H1 (cell line): ENCODE measurements at regions not wholly inside any gene's neighbourhood (a gene's known extent, or its start where the extent isn't known, plus 50 kb on each side); places are given as distances from the start of the nearest gene placed in this dataset.

ENCODE experiments used
- CTCF ChIA-PET: fragments of 300-600 bp; sonication (Branson Sonifier 250); formaldehyde crosslinking; loops from one replicate; lab custom pipeline; 2021; ENCODE audit not compliant: partially characterized antibody; lab: Charles Lee
- POLR2A ChIA-PET: fragments of 300-600 bp; sonication (Branson Sonifier 250); formaldehyde crosslinking; loops from one replicate; lab custom pipeline; 2021; ENCODE audit warnings: inconsistent platforms; ENCODE audit not compliant: partially characterized antibody; lab: Charles Lee
- DNase-seq, 2 experiments: peaks; one replicate each; pipeline versions ENCODE4 v3.0.0 to v3.0.0-alpha.2; 2010 to 2022; ENCODE audit warnings: low spot score in 2 of 2, low read depth in 1 of 2, mixed read lengths in 1 of 2
- FAIRE-seq: peaks from 2 replicates; lab custom pipeline; 2011; peaks lifted over from hg19 to GRCh38; lab: Jason Lieb, UNC
- H2AFZ ChIP-seq: 2 replicates; pipeline ENCODE4 v1.8.1; 2012; ENCODE audit warnings: low read length, inconsistent platforms
- H2AK5ac ChIP-seq: 2 replicates; pipeline ENCODE4 v1.6.1; 2013; ENCODE audit warnings: low read depth, low read length
- H2BK120ac ChIP-seq: replicated peaks from 2 replicates; pipeline ENCODE3; 2013; ENCODE audit warnings: low read depth, low read length, inconsistent platforms
- H2BK12ac ChIP-seq: 2 replicates; pipeline ENCODE4 v1.6.1; 2013; ENCODE audit warnings: low read depth, low read length
- H2BK15ac ChIP-seq: 2 replicates; pipeline ENCODE4 v1.6.1; 2013; ENCODE audit warnings: low read length
- H2BK20ac ChIP-seq: 2 replicates; pipeline ENCODE4 v1.6.1; 2013; ENCODE audit warnings: low read length
- H2BK5ac ChIP-seq: 2 replicates; pipeline ENCODE4 v1.6.1; 2013; ENCODE audit warnings: low read depth, low read length
- H3K14ac ChIP-seq: 2 replicates; pipeline ENCODE4 v1.6.1; 2013; ENCODE audit warnings: inconsistent platforms; ENCODE audit not compliant: insufficient read length
- H3K18ac ChIP-seq: 2 replicates; pipeline ENCODE4 v1.6.1; 2013; ENCODE audit warnings: low read length; ENCODE audit errors: extremely low read depth
- H3K23ac ChIP-seq: 2 replicates; pipeline ENCODE4 v1.6.1; 2013; ENCODE audit warnings: inconsistent platforms; ENCODE audit not compliant: insufficient read length
- H3K23me2 ChIP-seq: 2 replicates; pipeline ENCODE4 v1.6.1; 2013; ENCODE audit warnings: low read depth, low read length
- H3K27ac ChIP-seq: 2 replicates; pipeline ENCODE4 v1.6.1; 2011; ENCODE audit warnings: low read depth, low read length, inconsistent platforms
- H3K27me3 ChIP-seq, 4 experiments: replicated peaks in 1 of 4; 1 replicate in 1 of 4; 2 replicates in 3 of 4; pipeline versions ENCODE4 v1.6.1 to v1.8.1; 2011 to 2013; ENCODE audit warnings: low read length in 3 of 4, mild to moderate bottlenecking in 3 of 4, inconsistent platforms in 2 of 4, mixed read lengths in 2 of 4, moderate library complexity in 1 of 4; ENCODE audit not compliant: control insufficient read depth in 3 of 4, insufficient read depth in 3 of 4; ENCODE audit errors: extremely low read depth in 1 of 4
- H3K36me3 ChIP-seq, 4 experiments: 2 replicates each; pipeline versions ENCODE4 v1.6.1 to v1.8.1; 2011 to 2013; ENCODE audit warnings: mild to moderate bottlenecking in 4 of 4, low read length in 3 of 4, moderate library complexity in 2 of 4, control low read depth in 1 of 4, inconsistent platforms in 1 of 4; ENCODE audit not compliant: insufficient read depth in 4 of 4, control insufficient read depth in 2 of 4
- H3K4ac ChIP-seq: replicated peaks from 2 replicates; pipeline ENCODE3; 2013; ENCODE audit warnings: low read length, low read depth, mixed read lengths, inconsistent platforms; ENCODE audit not compliant: insufficient read length
- H3K4me1 ChIP-seq, 4 experiments: replicated peaks in 1 of 4; 1 replicate in 1 of 4; 2 replicates in 3 of 4; pipeline versions ENCODE4 v1.6.1 to v1.8.1; 2011 to 2013; ENCODE audit warnings: low read length in 3 of 4, inconsistent platforms in 2 of 4, mixed read lengths in 1 of 4; ENCODE audit not compliant: insufficient read depth in 4 of 4, control insufficient read depth in 3 of 4
- H3K4me2 ChIP-seq, 2 experiments: 2 replicates each; pipeline versions ENCODE4 v1.6.1 to v1.8.1; 2011 to 2013; ENCODE audit warnings: low read depth in 2 of 2, low read length in 2 of 2, control low read depth in 1 of 2, inconsistent platforms in 1 of 2, mild to moderate bottlenecking in 1 of 2; ENCODE audit not compliant: insufficient read depth in 1 of 2
- H3K4me3 ChIP-seq, 4 experiments: fragments of 200-600, 300-600 bp in 1 of 4; sonication (generic), shearing (Covaris generic), sonication (Bioruptor Twin) in 1 of 4; 2 replicates each; pipeline versions ENCODE4 v1.5.1 to v1.8.1; 2011 to 2016; ENCODE audit warnings: low read length in 4 of 4, low read depth in 3 of 4, control low read depth in 2 of 4, inconsistent platforms in 2 of 4, mild to moderate bottlenecking in 2 of 4, mixed read lengths in 1 of 4, moderate library complexity in 1 of 4; ENCODE audit not compliant: insufficient read depth in 2 of 4; ENCODE audit errors: extremely low read depth in 1 of 4
- H3K56ac ChIP-seq: replicated peaks from 2 replicates; pipeline ENCODE3; 2013; ENCODE audit warnings: low read depth, mild to moderate bottlenecking, mixed read lengths, low read length, inconsistent platforms; ENCODE audit not compliant: insufficient read length
- H3K79me1 ChIP-seq: 2 replicates; pipeline ENCODE4 v1.6.1; 2013; ENCODE audit warnings: low read depth, low read length, control low read depth
- H3K79me2 ChIP-seq, 2 experiments: 2 replicates each; pipeline versions ENCODE4 v1.6.1 to v1.8.1; 2012 to 2013; ENCODE audit warnings: low read length in 2 of 2, mild to moderate bottlenecking in 2 of 2, inconsistent platforms in 1 of 2; ENCODE audit not compliant: insufficient read depth in 2 of 2, control insufficient read depth in 1 of 2
- H3K9ac ChIP-seq, 4 experiments: replicated peaks in 1 of 4; 1 replicate in 1 of 4; 2 replicates in 3 of 4; pipeline versions ENCODE4 v1.6.1 to v1.8.1; 2011 to 2013; ENCODE audit warnings: low read depth in 3 of 4, low read length in 3 of 4, control low read depth in 2 of 4, mild to moderate bottlenecking in 2 of 4, moderate library complexity in 2 of 4, inconsistent platforms in 1 of 4; ENCODE audit errors: extremely low read depth in 1 of 4
- H3K9me3 ChIP-seq, 2 experiments: 2 replicates each; pipeline versions ENCODE4 v1.6.1 to v1.8.1; 2012 to 2013; ENCODE audit warnings: mild to moderate bottlenecking in 2 of 2, moderate library complexity in 2 of 2, control low read depth in 1 of 2, inconsistent platforms in 1 of 2, low read depth in 1 of 2, low read length in 1 of 2, mixed read lengths in 1 of 2; ENCODE audit not compliant: insufficient read depth in 2 of 2
- H4K20me1 ChIP-seq, 2 experiments: replicated peaks in 1 of 2; 2 replicates each; pipeline versions ENCODE3 to v1.8.1; 2011 to 2013; ENCODE audit warnings: inconsistent platforms in 2 of 2, low read length in 2 of 2, mild to moderate bottlenecking in 1 of 2; ENCODE audit not compliant: insufficient read depth in 2 of 2, control insufficient read depth in 1 of 2
- H4K5ac ChIP-seq: 2 replicates; pipeline ENCODE4 v1.6.1; 2013; ENCODE audit warnings: low read length, low read depth, mixed read lengths, inconsistent platforms; ENCODE audit not compliant: insufficient read length
- H4K8ac ChIP-seq: 2 replicates; pipeline ENCODE4 v1.8.0; 2013; ENCODE audit warnings: mild to moderate bottlenecking, moderate library complexity, low read length, inconsistent platforms; ENCODE audit not compliant: insufficient read depth; ENCODE audit errors: extremely low read depth
- H4K91ac ChIP-seq: replicated peaks from 2 replicates; pipeline ENCODE3; 2013; ENCODE audit warnings: low read length, mixed read lengths, inconsistent platforms; ENCODE audit not compliant: insufficient read length
- EZH2 ChIP-seq: fragments of 200-600 bp; sonication (generic); IDR thresholded peaks from 2 replicates; pipeline ENCODE4 v1.7.1; 2012; ENCODE audit warnings: low read depth, mild to moderate bottlenecking, moderate library complexity, low read length, inconsistent platforms; ENCODE audit not compliant: severe bottlenecking
- POLR2AphosphoS5 ChIP-seq: IDR thresholded peaks from 2 replicates; pipeline ENCODE4 v1.6.1; 2011; ENCODE audit warnings: low read depth, low read length
- SIRT6 ChIP-seq: IDR thresholded peaks from one replicate; pipeline ENCODE4 v1.7.1; 2012; ENCODE audit warnings: low read length, inconsistent platforms
- TAF7 ChIP-seq: optimal IDR thresholded peaks from 2 replicates; pipeline ENCODE3; 2011; ENCODE audit warnings: low read depth, mild to moderate bottlenecking, inconsistent platforms, low read length, moderate library complexity, borderline replicate concordance
- YY1 ChIP-seq: IDR thresholded peaks from 2 replicates; pipeline ENCODE4 v1.6.1; 2011; ENCODE audit warnings: low read depth, mild to moderate bottlenecking, low read length
- WGBS, 2 experiments: shearing (Covaris generic) in 1 of 2; methylation state at CpG; one replicate each; pipeline versions ENCODE4 v1.1.6 to v1.1.7; 2013 to 2015; ENCODE audit warnings: low lambda C conversion rate in 2 of 2, mixed read lengths in 2 of 2, inconsistent platforms in 1 of 2, low coverage in 1 of 2, missing lambda C conversion rate in 1 of 2; ENCODE audit not compliant: insufficient replicate concordance in 2 of 2, insufficient coverage in 1 of 2, insufficient read length in 1 of 2; ENCODE audit errors: extremely low coverage in 1 of 2, missing lambda C conversion rate in 1 of 2; 5-methylcytosine and 5-hydroxymethylcytosine counted together

DNA sequence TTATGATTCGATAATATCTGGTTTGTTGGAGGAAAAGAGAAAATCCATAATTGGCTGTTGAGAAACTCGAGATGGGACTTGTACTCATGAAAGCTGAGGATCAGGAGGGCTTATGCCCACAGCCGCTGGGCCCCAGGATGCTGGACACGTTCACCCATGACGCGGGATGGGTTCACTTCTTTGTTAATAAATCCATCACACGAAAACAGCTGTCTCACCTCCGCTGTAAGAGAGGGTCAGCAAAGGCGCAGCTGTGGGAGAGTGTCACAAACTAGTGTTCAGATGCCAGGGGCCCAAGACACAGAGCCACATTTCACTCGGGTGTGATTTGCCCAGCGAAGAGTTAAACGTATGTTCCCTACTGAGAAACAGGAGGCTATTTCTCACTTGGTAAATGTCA is 315.1 kb downstream of the THBS2 start:
- H3K4me3 ChIP-seq: no peak overlapping the region
- CTCF ChIA-PET: interaction anchor here (1.6 kb wide), 1 partner anchor 34 kb away, joined by 5 read pairs; no protein-coding TSS in a partner anchor

More for the DNA sequence above, 315.1 kb downstream of the THBS2 start:
- WGBS, 2 experiments: 74% methylated on average over 12 of the region's 12 CpGs; no CpG with 5 or more reads in 1 of the 2 experiments
- no peak overlapping the region for H3K18ac ChIP-seq
- H3K27ac ChIP-seq: no peak overlapping the region
- no peaks in the 10 kb centered on the region; a peak in 1 of 7 replicates for H3K4me1 ChIP-seq
- no peaks in the 10 kb centered on the region for H3K23me2 ChIP-seq
- POLR2A ChIA-PET: no interaction called here
- H2BK5ac ChIP-seq: no peak overlapping the region
- FAIRE-seq: no peak
- H2BK20ac ChIP-seq: no peak overlapping the region
- no peak overlapping the region for H3K9ac ChIP-seq
- no peak overlapping the region for H2BK120ac ChIP-seq
- DNase-seq: no peak
- H3K9me3 ChIP-seq: peaks cover 0 to 2% of the 10 kb centered on the region in 2 experiments; a peak in 1 of 4 replicates
- no peak overlapping the region for H2AK5ac ChIP-seq
- H4K20me1 ChIP-seq: no peaks in the 10 kb centered on the region
- TF ChIP-seq YY1 (no peak), EZH2 (no peak), SIRT6 (no peak), POLR2AphosphoS5 (no peak), TAF7 (no peak)
- H4K5ac ChIP-seq: no peak overlapping the region
- H2BK15ac ChIP-seq: no peak overlapping the region
- no peaks in the 10 kb centered on the region for H3K79me2 ChIP-seq
- H3K14ac ChIP-seq: no peak overlapping the region
- H2BK12ac ChIP-seq: no peak overlapping the region
- no peaks in the 10 kb centered on the region for H3K79me1 ChIP-seq
- no peak overlapping the region for H3K4me2 ChIP-seq
- H3K23ac ChIP-seq: no peak overlapping the region
- H4K91ac ChIP-seq: no peak overlapping the region
- no peaks in the 10 kb centered on the region for H3K36me3 ChIP-seq
- no peak overlapping the region for H3K4ac ChIP-seq
- H4K8ac ChIP-seq: no peak overlapping the region
- no peak overlapping the region for H3K56ac ChIP-seq
- no peaks in the 10 kb centered on the region for H3K27me3 ChIP-seq
- no peak overlapping the region for H2AFZ ChIP-seq
